Activated naive CD8-positive, alpha-beta T cell treated with anti-CD3 and anti-CD28 coated beads, Interleukin-2, amount 50 U/mL, for 24 hours (primary cell): ENCODE measurements at regions not wholly inside any gene's neighbourhood (a gene's known extent, or its start where the extent isn't known, plus 50 kb on each side); places are given as distances from the start of the nearest gene placed in this dataset.
A peak's percentile ranks its signal among the peaks of the same experiment; 100 is the strongest.
"Not testable (repeated sequence)": the region's sequence is repeated elsewhere in the genome, so short reads cannot be mapped to it uniquely, and the experiment has no call there.

ENCODE experiments used
- ATAC-seq: fragments of 150-1000 bp; cut with Tn5 transposase; one replicate; pipeline ENCODE4 v1.10.0; 2021
- DNase-seq: peaks from one replicate; pipeline ENCODE4 v3.0.0; 2021
- H3K27ac Mint-ChIP-seq: one replicate; pipeline ENCODE4 v1.8.0; 2021; ENCODE audit warnings: mild to moderate bottlenecking, mixed read lengths
- H3K27me3 Mint-ChIP-seq: one replicate; pipeline ENCODE4 v1.8.0; 2021; ENCODE audit warnings: mixed read lengths
- H3K36me3 Mint-ChIP-seq: one replicate; pipeline ENCODE4 v1.8.0; 2021; ENCODE audit warnings: low read depth, mixed read lengths
- H3K4me1 Mint-ChIP-seq: one replicate; pipeline ENCODE4 v1.8.0; 2021; ENCODE audit warnings: mixed read lengths
- H3K4me3 Mint-ChIP-seq: one replicate; pipeline ENCODE4 v1.8.0; 2021; ENCODE audit warnings: mild to moderate bottlenecking, moderate library complexity, mixed read lengths
- H3K9me3 Mint-ChIP-seq: one replicate; pipeline ENCODE4 v1.8.0; 2021; ENCODE audit warnings: mixed read lengths

DNA sequence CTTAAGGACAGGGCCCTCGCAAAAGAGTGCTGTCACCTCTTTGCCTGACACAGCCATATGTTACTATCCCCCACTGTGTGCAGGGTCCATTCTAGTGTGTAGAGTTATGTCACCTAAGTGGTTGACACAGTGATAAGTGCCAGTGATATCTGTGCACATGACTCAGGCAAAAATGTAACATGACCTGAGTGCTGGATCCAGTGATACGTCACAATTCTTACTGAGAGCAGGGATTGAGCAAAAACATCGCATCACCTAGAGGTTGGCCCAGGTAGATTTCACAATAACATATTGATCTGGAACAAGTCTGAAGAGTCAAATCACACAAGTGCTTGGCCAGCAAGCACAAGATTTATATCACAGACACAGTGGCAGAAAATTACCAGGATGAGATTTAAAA lies 100.5 kb upstream of the BPY2B start:
- not testable (repeated sequence) for H3K27ac Mint-ChIP-seq, ATAC-seq, H3K36me3 Mint-ChIP-seq, H3K4me1 Mint-ChIP-seq, DNase-seq, H3K27me3 Mint-ChIP-seq, H3K9me3 Mint-ChIP-seq, H3K4me3 Mint-ChIP-seq

- H3K4me1 Mint-ChIP-seq, H3K27ac Mint-ChIP-seq, H3K36me3 Mint-ChIP-seq, H3K4me3 Mint-ChIP-seq, H3K27me3 Mint-ChIP-seq, DNase-seq, H3K9me3 Mint-ChIP-seq: not testable (repeated sequence)
- peak; percentile 87 for ATAC-seq
Observed at GRCh38 chrY:24521686-24522085, 96.1 kb upstream of the BPY2B start.

- H3K4me1 Mint-ChIP-seq, ATAC-seq: not testable (repeated sequence)
Observed at GRCh38 chrY:24537247-24537970, 80.4 kb upstream of the BPY2B start.

DNA sequence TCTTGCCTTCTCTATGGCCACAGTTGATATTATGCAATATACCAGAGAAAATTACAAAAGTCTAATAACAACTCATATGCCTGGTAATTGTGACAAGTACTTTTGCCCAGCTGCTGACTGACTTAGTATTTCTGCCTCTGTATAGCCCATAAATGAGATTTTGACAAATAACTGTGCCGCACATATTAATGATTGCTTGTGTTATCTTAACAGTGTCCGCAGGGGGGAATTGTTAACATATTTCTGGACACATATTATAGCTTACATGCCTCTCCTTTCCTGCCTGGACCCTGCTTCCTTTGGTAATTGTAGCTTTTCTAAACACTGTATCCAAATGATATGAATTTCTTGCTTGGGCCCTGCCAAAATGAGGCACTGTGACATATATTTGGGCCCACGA lies 69.0 kb upstream of the BPY2B start:
- not testable (repeated sequence) for H3K4me1 Mint-ChIP-seq, H3K4me3 Mint-ChIP-seq, H3K27me3 Mint-ChIP-seq, H3K27ac Mint-ChIP-seq, H3K9me3 Mint-ChIP-seq, ATAC-seq, H3K36me3 Mint-ChIP-seq, DNase-seq

More at GRCh38 chrY:24537247-24537970, 80.4 kb upstream of the BPY2B start:
- H3K27ac Mint-ChIP-seq, DNase-seq, H3K9me3 Mint-ChIP-seq, H3K36me3 Mint-ChIP-seq, H3K27me3 Mint-ChIP-seq, H3K4me3 Mint-ChIP-seq: not testable (repeated sequence)

DNA sequence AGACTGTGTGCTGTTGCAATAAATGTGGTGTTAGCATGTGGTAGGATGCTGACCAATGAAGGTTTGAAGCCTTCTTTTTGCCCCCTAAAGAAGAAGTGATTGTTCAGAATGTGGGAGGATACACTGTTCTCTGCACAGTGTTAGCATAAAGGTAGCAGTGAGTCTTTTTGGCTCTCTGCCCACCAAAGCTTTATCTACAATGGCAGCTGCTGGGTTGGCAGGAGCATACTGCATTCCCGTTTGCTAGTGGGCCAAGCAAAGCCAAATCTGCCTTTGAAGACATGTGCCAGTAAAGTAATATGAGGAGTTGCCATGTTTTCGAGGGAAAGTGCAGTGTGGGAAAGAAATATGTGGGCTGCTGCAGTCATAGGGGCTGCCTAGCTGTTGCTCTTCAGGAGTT lies 56.4 kb upstream of the BPY2B start:
- not testable (repeated sequence) for H3K27me3 Mint-ChIP-seq, H3K27ac Mint-ChIP-seq, H3K9me3 Mint-ChIP-seq, H3K4me3 Mint-ChIP-seq, H3K36me3 Mint-ChIP-seq, H3K4me1 Mint-ChIP-seq, ATAC-seq, DNase-seq
